GM21381 (cell line): ENCODE measurements at regions not wholly inside any gene's neighbourhood (a gene's known extent, or its start where the extent isn't known, plus 50 kb on each side); places are given as distances from the start of the nearest gene placed in this dataset.

Source experiments
- ATAC-seq: cut with Tn5 transposase; IDR thresholded peaks from one replicate; pipeline ENCODE4 v1.9.1; 2021; ENCODE audit warnings: mild to moderate bottlenecking, moderate library complexity; ENCODE audit not compliant: unreplicated experiment

- no peak for ATAC-seq
Observed at GRCh38 chr6:168981187-168981586, 272.5 kb downstream of the THBS2 start.

GRCh38 chr6:168979254-168979653 is 274.4 kb downstream of the THBS2 start:
- no peak for ATAC-seq

- ATAC-seq, result no peak
Observed at GRCh38 chr6:168972128-168972527, 281.5 kb downstream of the THBS2 start.

GRCh38 chr6:168971549-168971948 is 282.1 kb downstream of the THBS2 start:
- no peak for ATAC-seq

GRCh38 chr6:168968801-168969200 is 284.8 kb downstream of the THBS2 start:
- ATAC-seq, result no peak

- ATAC-seq, result no peak
Observed at GRCh38 chr6:168968228-168968627, 285.4 kb downstream of the THBS2 start.

- no peak for ATAC-seq
Observed at GRCh38 chr6:168967281-168967925, 286.2 kb downstream of the THBS2 start.

- no peak for ATAC-seq
Observed at GRCh38 chr6:168964138-168964835, 289.4 kb downstream of the THBS2 start.

- ATAC-seq, result no peak
Observed at GRCh38 chr6:168962886-168963285, 290.8 kb downstream of the THBS2 start.

- no peak for ATAC-seq
Observed at GRCh38 chr6:168961264-168961656, 292.4 kb downstream of the THBS2 start.

- ATAC-seq, result no peak
Observed at GRCh38 chr6:168960551-168961263, 292.9 kb downstream of the THBS2 start.

GRCh38 chr6:168959696-168960095 is 293.9 kb downstream of the THBS2 start:
- ATAC-seq, result no peak

- no peak for ATAC-seq
Observed at GRCh38 chr6:168956884-168957730, 296.5 kb downstream of the THBS2 start.

- no peak for ATAC-seq
Observed at GRCh38 chr6:168956141-168956838, 297.4 kb downstream of the THBS2 start.

- ATAC-seq, result no peak
Observed at GRCh38 chr6:168953461-168953860, 300.2 kb downstream of the THBS2 start.

GRCh38 chr6:168951217-168951616 is 302.4 kb downstream of the THBS2 start:
- no peak for ATAC-seq

- no peak for ATAC-seq
Observed at GRCh38 chr6:168950858-168951214, 302.8 kb downstream of the THBS2 start.

- no peak for ATAC-seq
Observed at GRCh38 chr6:168949981-168950857, 303.4 kb downstream of the THBS2 start.

GRCh38 chr6:168948990-168949531 is 304.6 kb downstream of the THBS2 start:
- no peak for ATAC-seq
